Stimulated activated CD4-positive, alpha-beta T cell treated with anti-CD3 and anti-CD28 coated beads, Interleukin-4, amount 100 ng/mL, for 48 hours (primary cell): ENCODE measurements at regions not wholly inside any gene's neighbourhood (a gene's known extent, or its start where the extent isn't known, plus 50 kb on each side); places are given as distances from the start of the nearest gene placed in this dataset.

Experiments used
- DNase-seq, 2 donors: peaks; one replicate each; pipeline ENCODE4 v3.0.0-alpha.2; 2020; ENCODE audit warnings: low read depth in 2 of 2

DNA sequence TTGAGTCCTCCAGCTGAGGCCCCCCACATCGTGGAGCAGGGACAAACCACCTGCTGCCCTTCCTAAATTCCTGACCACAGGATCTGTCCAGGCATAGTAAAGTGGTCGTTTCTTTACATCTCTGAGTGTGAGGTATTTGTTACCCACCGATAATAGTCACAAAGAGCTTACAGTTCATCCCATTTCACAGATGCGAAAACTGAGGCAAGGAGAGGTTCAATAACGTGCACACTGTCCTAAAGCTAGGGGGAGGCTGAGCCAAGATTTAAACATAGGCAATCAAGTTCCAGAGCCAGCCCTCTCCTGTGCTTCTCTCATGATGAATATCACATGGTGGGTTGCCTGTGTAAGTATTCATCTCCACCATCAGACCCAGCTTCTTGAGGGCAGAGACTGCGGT, 135.4 kb downstream of the CCT6B start:
- no peak for DNase-seq

DNA sequence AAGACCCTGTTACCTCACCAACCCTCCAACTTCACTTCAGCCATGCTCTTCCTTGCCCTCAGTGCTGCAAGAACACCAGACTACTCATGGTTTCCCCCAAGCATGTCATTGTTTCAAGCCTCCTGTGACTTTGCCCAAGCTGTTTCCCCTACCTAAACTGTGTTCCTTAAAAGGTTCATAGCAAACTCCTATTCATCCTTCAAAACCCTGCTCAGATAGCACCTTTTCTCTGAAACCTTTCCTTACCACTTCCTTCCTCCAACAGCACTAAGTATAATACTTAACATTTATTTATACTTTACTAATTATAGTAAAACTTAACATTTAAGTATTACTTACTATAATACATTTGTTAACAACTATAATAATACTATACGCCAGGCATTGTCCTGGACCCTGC, 136.2 kb downstream of the CCT6B start:
- no peak for DNase-seq

DNA sequence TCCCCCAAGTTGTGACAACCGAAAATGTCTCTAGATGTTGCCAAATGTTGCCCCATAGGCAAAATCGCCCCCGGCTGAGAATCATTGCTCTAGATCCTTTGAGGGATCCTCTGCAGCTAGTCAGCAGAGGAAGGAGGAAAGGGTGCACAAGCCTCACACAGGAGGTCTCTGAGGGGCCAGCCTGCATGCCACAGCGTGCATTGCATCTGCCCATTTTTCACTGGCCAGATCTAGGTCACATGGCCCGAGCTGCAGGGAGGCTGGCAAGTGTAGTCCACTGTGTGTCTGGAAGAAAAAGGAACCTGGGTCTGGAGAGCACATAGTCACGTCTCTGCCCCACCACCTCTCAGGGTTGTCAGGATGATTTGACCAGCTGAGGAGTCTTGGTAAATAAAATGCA, 138.2 kb downstream of the CCT6B start:
- DNase-seq: no peak

DNA sequence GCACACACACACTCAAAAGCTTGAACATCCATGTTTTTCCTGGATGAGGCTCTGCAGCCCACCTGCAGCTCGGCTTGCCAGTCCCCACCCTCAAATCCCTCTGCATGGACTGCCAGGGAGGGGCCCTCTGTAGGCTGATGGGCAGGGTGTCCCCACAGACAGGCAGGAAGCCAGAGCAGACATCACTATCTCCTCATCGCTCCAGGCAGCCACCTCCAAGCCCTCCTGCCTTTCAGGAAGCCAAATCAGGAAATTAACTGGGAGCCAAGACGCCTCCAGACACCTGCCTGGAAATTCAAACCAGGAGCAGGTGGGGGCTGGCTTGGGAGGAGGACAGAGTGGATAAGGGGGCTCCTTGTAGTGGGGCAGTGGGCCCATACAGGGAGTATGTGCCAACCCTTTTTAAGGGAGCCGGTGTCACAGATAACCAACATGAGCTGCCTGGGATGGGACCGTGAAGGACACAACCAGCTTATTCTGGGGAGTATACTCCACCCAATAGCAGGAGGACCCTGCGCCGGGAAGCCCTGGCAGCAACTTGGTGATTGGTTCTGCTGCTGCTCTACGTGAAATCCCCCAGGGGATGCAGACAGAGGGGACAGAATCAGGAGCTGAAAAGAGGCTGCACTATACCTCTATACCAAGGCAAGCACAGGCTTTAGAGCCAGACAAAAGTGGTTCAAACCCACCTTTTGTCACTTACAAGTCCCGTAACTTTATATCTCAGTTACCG, 139.1 kb downstream of the CCT6B start:
- no peak for DNase-seq

DNA sequence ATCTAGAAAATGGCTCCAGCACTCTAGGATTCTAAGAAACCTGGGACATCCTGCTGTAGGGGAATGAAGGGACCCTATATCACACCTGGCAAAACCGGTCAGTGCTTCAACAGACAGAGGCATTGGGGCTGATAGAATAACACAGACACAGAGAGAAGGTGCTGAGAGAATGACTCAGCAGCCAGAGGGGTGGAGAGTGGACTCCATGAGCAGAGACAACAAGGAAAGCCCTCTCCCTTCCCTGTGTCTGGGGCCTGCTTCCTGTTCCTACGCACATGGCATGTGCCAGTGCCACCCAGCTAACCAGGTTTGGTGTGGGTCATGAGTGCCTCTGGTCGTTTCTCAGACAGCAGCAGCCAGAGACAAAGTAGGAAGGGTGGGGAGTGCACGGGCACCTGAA, 140.3 kb downstream of the CCT6B start:
- DNase-seq: no peak

DNA sequence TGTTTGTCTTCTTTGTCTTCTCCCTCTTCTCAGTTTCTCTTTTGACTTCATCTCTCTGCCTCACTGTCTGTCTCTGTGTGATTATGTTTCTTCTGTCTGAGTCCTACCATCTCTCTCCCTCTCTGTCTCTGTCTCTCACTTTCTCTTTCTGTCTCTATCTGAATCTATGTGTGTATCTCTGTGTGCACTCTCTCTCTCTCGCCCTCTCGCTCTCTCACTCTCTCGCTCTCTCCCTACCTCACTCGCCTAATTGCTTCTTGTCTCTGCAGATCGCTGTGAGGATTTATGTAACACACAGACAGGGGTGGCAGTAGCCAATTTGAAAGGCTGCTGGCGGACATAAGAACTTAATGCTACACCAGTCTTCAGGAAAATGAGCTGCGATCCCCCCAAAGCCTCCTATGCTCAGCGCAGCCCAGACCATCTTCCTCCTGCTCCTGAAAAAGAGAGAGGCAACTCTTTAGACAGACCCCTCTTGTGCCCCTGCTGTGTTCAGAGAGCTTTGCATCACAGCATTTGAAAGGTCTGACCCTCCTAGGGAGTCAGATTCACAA, 140.9 kb downstream of the CCT6B start:
- no peak for DNase-seq

DNA sequence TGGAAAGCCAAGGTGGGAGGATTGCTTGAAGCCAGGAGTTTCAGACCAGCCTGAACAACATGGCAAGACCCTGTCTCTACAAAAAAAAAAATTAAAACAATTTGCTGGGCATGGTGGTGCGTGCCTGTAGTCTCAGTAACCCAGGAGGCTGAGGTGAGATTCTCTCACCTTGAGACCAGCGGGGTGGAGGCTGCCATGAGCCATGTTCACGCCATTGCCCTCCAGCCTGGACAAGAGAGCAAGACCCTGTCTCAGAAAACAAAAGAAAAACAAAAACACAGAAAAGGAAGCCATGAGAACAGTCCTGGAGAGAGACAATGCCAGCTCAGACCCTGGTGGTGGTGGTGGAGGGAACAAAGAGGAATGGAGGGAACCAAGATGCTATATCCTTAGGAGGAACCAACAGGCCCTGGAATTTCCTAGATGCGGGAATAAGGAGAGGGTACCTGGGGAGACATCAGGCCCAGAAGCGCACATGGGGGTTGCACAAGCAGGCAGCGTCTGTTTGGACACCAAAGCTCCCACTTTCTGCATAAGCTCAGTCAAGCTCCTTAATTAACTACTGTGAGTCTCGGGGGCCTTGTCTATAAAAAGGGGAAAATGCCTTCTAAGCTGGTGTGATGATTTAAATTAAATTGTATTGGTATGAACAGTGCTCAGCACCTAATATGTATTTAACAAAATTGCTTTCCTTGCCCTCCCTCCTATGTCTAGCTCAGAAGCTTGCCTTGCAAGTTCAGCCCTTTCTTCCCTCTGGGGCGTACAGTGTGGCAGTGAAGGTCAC, 143.8 kb downstream of the CCT6B start:
- DNase-seq: no peak

DNA sequence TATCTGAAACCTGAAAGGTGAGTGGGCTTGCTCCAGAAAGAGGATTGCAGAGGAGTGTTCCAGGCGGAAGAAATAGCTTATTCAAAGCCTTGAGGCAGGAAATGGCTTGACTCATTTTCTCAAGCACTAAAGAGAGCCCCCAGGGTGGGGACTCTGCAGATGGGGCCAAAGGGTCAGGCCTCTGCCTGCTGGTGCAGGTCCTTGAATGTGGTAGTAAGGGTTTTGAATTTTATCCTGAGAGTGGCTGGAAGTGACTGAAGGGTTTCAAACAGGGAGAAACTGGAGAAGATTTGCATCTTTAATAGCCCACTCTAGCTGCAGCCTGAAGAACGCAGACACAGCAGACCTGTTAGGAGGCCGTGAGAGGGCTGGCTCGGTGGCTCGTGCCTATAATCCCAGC, 144.4 kb downstream of the CCT6B start:
- DNase-seq: no peak

DNA sequence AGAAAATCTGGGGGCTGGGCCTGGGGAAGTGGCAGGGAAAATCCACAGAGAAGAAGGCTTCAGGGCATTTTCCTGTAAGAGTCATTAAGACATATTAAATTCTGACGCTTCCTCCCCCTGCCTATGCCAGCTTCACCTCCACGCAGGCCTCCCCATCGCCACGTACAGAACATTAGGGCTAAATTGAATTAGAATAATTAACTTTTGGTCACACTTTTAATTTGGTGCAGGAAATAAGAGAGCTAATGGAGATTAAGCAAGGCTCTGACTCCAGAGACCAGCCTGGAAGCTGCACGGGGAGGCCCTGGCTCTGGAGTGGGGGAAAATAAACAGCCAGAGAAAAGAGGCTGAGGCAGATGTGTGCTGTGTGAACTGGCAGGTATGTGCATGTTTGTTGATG, 148.0 kb downstream of the CCT6B start:
- DNase-seq: no peak

DNA sequence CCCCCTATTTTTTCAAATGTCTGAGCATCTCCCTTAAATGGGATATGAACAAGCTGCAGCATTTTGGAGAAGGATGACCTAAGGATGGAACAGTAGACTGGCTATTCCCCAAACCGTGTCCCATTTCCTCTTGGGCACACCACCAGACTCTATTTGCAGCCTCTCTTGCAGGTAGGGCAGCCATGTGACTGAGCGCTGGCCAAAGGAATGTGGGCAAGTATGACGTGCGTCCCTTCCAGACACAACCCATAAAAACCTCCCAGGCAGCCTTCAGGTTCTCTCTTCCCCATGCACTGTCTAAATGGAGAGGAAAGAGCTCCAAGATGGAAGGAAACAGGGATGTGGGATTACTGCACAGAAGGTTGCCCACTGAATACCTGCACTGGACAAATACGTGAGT, 149.7 kb downstream of the CCT6B start:
- DNase-seq: no peak

DNA sequence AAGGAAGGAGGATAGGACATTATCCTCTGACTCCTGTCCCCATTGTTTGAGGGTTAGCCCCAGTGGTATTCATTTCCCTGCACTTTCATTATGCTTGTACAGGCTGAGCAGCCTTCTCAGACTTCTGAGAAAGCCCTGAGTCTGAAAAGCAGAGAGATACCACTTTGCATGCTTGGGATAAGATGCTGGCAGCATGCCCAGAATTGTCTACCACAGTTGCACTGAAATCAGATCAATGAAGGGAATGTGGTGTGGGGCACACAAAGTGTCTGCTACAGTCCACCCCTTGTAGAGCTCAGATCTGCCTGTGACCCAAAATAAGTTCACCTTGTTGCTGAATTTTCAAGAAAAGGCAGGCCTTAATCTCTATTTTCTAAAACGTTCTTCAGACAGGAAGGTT, 160.6 kb downstream of the CCT6B start:
- DNase-seq: no peak

DNA sequence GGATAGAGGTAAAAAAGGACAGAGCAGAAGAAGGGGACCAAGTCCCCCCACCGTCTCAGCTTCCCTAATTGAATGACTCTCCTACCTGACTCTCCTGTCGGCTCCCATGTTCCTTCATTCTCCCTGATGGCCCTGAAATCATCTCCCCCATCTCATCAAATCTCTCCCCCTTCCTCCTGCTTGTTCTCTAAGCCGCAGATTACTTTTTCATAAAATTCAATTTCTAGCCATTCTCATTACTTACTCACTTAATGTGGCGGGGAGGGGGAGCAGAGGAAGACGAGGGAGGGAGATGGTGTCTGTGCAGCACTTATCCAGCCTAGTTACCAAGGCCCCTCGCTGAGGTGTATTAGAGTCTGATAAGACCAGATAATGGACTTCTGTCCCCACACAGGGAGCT, 161.5 kb downstream of the CCT6B start:
- no peak for DNase-seq

DNA sequence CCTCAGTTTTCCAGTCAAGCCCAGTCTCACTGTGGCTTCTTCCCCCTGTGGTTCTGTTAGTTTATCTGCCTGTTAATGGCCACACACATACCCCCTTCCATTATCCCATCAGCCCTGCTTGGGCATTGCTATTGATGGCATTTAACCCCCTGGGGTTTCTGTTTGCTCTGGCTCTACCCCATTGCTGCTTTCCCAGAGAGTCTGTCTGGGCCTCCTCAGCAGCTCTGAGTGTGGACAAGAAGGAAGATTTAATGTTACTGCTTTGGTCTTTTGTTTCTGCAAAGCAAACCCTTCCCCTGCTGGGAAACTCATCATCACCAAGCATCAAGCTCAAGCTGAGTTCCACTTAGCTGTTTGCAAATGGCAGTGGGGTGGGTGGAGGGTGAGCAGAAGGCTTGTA, 162.7 kb downstream of the CCT6B start:
- DNase-seq: no peak

DNA sequence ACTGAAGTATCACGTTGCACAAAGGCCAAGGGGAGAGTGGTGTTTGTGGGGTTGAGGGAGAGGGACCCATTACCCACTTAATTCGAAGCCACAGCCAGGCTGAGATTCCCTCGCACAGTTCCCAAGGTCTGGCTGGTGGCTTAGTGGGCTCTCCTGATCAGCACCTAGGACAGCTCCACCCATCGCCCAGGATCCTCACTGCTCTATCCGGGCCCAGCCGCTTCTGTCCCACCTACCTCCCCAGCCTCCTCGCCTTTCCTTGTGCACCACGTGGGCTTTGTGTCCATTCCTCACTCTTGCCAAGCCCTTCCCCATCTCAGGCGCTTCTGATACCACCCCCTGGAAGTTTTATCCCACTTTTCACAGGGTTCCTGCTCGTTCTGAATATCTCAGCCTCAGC, 163.5 kb downstream of the CCT6B start:
- DNase-seq: peak; percentile 7 to 10

DNA sequence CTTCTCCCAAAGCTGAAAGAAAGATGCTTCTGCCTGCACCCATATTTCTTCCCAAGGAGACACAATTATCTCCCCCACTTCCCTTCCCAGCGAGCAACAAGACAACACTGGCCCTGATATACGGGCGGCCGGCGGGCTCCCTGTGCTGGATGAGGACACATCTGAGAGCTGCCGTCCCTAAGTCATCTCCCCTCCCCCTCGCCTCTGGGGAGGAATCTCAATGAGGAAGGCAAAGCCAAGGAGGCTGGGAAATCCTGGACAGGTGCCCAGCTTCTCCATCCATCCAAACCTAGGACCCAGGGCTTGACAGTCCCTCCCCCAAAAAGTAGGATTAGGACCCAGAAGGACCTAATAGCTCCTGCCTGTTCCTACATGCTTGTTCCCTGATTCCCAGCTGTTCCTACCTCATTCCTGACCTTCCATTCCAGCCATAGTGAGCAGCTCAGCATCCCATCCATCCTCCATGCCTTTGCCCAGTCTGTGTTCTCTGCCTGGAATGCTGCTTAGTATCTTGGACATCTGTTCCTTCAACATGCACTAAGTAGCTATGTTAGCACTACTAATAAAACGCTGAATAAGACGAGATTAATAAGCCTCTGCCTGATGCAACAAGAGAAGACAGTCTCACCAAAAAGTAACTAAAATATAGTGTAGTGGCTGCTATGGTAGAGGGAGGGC, 167.9 kb downstream of the CCT6B start:
- DNase-seq: no peak

DNA sequence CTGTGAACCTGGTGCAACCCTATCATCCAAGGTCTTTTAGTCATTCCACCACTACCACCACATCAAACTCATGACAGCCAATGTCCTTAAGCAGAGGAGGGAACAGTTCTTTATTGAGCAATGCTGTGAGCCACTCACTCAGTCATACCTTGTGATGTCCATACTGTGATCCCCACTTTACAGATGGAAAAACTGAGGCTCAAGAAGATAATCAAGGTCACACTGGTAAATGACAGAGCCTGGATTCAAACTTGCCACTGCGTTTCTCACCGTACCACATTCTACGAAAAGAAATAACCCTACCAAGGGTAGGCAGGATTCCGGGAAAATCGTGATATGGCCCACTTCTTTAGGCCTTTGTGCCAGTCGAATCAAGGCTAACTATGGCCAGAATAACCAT, 172.6 kb downstream of the CCT6B start:
- no peak for DNase-seq

DNA sequence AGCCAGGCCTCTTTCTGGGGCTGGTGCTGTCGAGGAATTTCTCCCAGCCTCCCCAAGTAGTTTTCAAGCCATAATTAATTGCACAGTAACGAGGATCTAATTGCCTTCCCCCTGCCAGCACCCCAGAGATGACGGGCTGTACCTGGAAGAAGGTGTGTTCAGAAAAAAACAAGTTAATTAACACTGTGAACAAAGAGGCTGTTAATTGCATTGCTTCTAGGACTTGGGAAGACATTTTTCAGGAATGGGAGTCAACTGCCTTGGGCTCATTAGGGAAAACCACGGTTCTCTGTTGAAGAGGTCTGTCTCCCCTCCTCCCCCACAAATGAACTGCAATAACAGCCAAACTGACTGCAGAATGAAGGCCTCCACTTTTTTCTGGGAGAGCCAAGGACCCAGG, 176.7 kb downstream of the CCT6B start:
- DNase-seq: no peak

DNA sequence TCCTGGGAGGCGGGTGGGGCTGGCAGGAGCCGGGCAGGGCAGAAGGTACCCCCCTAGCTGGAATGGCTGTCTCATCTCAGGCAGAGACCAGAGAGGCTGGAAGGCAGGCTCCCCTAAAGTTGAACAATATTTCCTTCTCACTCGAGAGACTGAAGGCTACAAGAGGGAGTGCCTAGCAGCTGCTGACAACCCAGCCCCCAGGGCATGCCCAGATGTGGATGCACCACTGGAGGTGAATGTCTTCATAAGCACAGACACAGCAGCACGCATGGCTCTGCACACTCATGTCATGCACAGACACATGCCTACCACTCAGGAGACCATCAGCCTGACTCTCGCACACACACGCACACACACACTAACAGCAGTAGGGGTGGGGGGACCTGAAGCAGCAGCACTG, 179.0 kb downstream of the CCT6B start:
- DNase-seq: no peak

DNA sequence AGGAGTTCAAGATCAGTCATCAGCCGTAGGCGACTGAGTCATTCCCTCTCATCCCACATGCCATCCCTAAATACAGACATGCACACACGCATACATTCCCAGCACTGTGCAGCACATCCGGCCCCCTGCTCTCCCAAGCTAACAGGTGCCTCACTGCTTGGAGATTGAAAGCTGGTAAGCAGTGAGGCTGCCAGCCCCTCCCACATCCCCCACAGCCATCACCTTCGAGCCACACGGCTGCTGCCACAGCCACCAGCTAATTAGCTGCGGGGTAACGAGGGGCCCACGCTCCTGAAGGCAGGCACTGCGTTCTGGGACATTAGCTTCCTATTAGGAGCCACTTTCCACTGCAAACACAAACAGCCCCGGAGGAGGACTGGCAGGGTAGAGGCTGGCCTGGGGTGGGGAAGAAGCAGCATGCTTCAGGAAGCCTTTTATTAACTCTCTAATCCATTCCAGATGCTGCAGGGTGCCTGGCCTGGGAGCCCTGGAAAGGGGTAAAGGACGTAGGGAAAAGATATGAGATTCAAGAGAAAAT, 179.6 kb downstream of the CCT6B start:
- DNase-seq: no peak

DNA sequence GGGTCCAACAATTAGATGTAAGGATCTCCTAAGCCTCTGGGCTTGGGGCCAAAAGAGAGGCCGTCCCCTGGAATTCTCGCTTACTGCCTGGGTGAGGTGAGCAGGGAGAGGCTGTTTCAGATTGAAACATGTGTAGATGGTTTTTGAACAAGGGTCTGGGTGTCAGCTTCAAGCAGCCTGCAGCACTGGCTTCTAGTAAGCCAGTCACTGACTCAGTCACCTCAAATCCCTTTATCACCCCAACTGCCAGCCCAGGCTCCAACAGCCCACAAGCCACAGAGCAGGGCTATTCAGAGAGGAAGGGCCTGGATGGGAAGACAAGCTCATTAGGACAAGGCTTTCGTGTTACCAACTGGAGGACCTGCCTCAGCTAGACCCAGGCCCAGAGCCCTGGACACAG, 180.2 kb downstream of the CCT6B start:
- no peak for DNase-seq

DNA sequence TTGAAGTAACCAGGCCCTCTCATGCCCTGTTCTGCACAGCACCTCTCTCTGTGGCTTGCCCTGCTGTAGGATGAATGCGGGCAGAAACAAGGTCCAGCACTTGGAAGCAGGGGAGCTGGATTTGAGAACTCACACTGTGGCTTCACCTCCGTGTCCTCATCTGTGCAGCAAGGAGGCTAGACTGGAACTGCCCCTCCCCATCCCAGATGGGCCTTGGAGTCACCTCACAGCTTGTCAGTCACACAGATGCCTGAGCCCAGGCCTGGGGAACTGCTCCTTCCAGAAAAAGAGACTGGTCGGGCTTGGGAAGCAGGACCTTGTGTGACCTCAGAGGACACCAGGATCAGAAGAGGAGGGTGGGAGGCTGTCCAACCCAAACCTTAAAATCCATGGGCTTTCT, 180.8 kb downstream of the CCT6B start:
- DNase-seq: no peak
